NCI-H510A treated with DMSO at 0.1 percent for 48 hours (cell line): ENCODE measurements at regions not wholly inside any gene's neighbourhood (a gene's known extent, or its start where the extent isn't known, plus 50 kb on each side); places are given as distances from the start of the nearest gene placed in this dataset.
"Not testable (repeated sequence)": the region's sequence is repeated elsewhere in the genome, so short reads cannot be mapped to it uniquely, and the experiment has no call there.

Experiments used
- DNase-seq: peaks from one replicate; lab custom pipeline; 2025; lab: John Stamatoyannopoulos, UW

- DNase-seq = no peak
Observed at GRCh38 chr18:38801640-38802039, 1236.0 kb upstream of the CELF4 start.

DNA sequence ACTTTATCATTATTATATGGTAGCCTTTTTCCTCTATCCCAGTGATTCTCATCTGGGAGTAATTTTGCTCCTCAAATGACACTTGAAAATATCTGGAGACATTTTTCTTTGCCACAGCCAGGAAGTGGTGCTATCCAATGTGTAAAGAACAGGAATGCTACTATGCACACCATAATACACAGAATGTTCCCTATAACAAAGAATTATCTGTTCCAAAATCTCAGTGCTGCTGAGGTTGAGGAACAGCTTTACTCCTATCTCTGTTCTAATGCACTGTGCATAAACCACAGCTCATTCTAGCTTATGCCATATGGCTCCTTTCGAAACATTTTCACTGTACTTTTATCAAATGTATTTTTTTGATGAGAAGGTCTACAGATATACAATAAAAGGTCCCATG, 1231.2 kb upstream of the CELF4 start:
- DNase-seq = no peak

GRCh38 chr18:38792731-38793130, 1227.1 kb upstream of the CELF4 start:
- DNase-seq = no peak

DNA sequence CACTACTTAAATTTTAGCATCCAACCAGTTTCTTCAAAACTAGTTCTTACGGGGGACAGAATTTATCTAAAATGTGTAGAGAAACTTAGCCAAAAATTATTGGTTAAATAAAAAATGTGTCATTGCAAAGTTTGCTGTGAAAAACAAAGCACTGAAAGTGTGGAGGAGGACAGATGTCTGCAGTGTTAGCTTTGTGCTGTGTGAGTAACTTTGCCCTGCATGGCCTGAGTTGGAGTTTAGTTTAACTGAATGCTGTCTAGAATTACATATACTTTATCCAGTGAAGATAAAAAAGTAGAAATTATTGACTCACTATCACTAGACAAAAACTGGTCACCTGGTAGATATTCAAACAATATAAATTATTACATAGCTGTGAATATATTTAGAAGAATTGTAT, 1225.2 kb upstream of the CELF4 start:
- no peak for DNase-seq

DNA sequence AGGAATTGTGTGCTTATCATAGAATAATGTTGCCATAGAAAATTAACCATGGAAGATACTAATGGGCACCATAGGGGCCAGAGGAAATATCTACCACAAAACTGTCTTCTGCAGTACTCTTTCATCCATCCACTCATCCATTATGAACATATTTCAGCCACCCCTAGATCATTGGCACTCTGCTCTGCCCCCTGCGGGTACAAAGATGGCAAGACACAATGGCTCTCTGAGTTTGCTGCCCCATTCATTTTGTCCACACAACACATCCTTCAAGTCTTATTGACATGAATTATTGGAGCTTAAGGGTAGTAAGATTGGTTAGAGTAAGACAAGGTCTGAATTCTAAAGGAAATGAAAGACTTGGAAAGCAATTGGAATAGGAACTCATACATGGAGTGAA, 1224.7 kb upstream of the CELF4 start:
- no peak for DNase-seq

DNA sequence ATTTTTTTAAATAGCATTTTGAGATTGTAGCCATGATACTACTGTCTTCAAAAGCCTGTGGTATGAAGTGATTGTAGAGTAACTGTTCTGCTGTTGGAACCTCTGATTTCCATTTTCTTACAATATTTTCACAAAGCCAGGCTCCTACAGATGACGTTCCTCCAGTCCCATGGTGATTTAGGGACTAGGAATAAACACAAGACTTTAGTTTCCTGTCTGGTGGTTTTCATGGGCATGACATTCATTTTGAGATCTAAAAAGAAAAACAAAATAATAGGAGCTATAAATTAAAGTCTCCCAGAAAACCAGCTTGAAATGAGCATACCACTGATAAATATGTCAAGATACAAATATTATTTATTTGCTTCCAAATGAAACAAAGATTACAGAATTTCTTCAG, 1223.5 kb upstream of the CELF4 start:
- DNase-seq = no peak

DNA sequence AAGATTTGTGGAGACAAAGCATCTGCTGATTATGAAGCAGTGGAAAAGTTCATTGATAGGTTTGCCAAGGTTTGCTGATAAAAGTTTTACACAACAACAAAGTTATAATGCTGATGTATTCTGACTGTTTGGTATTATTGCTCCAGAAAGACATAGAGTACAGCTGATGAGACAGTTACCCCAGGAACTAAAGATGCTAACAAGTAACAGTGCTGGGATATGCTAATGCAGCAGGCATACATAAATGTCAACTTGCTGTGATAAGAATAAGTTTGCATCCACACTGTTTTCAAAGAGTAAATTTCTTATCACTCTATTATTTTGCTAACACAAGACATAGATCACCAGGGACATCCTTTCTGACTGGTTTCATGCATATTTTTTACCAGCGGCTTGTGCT, 1221.3 kb upstream of the CELF4 start:
- no peak for DNase-seq

- not testable (repeated sequence) for DNase-seq
Observed at GRCh38 chr18:38771620-38772019, 1206.0 kb upstream of the CELF4 start.

- no peak for DNase-seq
Observed at GRCh38 chr18:38768504-38768903, 1202.9 kb upstream of the CELF4 start.

DNA sequence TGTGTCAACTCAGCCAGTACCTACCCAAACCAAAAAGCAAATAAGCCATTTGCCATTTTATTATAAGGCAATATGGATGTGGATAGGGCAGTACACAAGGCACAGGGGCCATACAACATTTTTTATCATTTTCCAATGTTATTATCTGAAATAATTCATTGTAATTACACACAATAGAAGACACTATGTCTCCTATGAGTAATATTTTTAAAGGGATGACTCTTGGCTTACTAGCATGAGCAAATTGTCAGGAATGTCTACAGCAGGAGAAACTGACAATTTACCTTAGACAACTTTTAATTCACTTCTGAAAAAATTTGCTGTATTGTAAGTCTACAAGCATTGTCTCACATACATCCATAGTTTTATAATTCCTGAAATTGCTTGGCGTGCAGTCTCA, 1193.9 kb upstream of the CELF4 start:
- no peak for DNase-seq

- DNase-seq = peak; percentile 63
Observed at GRCh38 chr18:38756436-38756835, 1190.8 kb upstream of the CELF4 start.

- no peak for DNase-seq
Observed at GRCh38 chr18:38752430-38752829, 1186.8 kb upstream of the CELF4 start.

- no peak for DNase-seq
Observed at GRCh38 chr18:38751898-38752297, 1186.3 kb upstream of the CELF4 start.

DNA sequence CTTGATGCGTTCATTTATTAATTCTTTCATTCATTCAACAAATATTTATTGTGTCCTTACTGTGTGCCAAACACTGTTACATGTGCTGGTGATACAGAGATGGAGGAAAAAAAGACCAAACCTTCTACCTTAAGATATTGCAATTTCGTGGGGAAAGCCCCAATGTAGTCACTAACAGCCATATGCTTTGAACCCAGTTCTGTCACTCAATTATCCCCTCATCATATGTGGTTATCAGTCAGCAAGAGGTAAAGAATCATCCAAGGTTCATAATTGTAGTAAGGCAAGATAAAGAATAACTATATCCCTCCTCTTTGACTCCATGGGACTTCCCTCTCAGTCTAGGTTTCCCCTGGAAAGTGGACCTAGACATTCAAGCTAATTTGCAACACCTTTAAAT, 1185.6 kb upstream of the CELF4 start:
- DNase-seq = no peak

DNA sequence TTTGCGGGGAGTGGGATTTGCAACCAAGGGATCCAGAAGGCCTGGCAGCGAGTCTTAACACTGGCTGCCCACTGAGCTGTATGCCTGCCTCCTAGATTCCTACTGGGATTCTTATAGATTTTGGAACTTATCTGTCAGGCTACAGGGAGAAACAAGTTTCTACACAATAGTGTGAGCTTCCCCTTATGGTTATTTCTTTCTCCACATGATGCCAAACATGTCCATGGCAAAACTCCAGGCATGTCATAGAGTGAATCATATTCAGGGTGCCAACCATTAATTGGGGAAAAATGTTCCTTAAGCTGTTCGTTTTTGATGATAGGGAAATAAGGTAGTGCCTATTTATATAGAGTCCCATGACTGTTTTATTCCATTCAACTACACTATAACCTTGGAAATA, 1185.2 kb upstream of the CELF4 start:
- DNase-seq = no peak

DNA sequence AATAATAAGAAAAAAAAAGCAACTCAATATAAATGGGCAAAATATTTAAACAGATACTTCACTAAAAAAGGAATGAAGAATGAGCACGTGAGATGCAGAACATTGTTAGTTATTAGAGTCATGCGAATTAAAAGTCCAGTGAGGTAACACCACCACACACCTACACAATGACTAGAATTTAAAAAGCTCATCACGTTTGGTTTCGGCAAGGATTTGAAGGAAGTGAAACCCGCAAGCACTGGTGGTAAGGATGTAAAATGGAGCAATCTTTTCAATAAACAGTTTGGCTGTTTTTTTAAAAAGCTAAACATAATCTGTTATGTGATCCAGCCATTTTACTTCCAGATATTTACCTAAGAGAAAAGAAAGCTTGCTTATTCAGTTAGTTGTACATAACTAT, 1181.6 kb upstream of the CELF4 start:
- no peak for DNase-seq

- not testable (repeated sequence) for DNase-seq
Observed at GRCh38 chr18:38720181-38720580, 1154.6 kb upstream of the CELF4 start.

- DNase-seq = no peak
Observed at GRCh38 chr18:38718365-38718901, 1152.8 kb upstream of the CELF4 start.

- DNase-seq = no peak
Observed at GRCh38 chr18:38709122-38709521, 1143.5 kb upstream of the CELF4 start.

DNA sequence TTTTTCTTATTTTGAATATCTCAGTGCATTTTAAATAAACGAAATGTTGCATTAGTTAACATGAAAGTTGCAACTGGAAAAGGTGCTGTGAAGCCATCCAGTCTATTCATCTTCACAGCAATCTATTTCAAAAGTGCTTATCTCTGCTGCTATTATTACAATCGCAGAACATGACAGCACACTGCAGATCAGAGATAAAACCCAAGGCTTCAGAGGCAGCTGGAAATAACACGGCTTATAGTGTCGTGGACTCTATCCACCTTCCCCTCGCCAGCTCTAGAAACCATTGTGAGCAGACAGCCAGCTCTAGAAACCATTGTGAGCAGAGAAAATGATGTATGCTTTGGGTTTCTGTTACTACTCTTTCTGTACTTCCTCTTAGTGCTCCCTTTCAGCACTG, 1140.8 kb upstream of the CELF4 start:
- no peak for DNase-seq

DNA sequence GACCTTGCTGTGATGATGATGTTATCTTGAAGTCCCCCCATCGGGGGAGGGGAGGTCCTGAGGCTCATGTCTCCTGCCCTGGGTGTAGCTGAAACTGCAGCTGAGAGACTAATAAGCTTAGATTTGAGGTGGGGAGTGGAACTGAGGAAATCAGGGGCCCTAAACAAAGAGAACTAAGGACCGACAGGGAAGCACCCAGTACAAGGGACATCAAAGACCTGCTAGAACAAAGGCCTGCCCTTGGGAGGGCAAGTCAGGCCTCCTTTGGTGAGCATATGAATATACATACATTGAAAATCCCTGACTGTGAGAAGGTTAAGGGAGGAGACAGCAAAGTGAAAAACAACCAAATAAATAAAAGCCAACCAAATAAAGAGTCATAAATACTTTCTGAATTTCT, 1132.5 kb upstream of the CELF4 start:
- DNase-seq = no peak

DNA sequence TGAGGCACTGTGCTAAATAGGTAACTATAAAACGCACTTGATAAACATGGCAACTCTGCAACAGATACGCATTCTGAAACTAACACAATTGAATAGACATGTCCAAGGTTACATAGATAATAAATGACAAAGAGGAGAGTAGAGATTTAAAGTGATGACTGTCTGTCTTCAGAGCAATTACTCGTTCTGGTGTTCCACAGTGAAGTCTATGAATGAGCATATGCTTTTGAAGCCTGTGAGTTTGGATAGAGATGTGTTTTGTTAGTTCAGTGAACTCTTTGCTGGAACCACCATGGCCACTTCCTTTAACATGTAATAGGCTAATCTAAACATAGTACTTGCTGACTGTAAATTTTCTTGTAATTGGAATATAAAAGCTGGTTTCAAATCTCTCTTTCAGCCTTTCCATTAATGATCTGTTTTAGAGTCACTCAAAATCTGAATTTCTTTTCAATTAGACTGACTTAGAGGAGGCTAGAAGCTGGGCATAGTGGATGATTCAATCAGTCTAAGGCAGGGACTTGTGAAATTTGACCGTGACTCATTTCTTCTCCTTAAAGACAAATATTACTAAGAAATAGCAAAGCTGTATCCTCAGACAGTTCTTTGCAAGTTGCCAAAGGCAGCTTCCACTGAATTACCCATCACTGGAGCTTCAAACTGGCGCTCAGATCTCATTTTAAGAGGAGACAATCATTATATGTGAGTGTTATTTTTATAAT, 1130.1 kb upstream of the CELF4 start:
- no peak for DNase-seq

DNA sequence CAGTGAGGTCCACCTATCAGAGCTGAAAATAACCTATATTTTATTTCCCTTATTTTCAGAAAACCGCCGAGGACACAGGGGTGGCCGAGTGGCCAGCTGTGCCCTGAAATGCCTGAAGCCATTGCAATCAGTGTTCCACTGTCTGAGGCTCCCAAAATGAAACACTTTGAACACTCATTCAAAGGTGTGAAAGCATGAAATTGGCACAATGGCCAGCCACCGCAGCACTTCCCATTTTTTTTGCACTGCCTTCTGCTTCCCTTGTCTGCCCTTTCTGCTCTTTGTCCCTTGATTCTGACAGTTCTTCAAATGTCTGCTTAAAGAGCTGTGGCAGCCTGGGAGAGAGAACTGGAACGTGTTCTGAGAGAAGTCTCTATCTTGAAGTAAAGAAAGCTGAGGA, 1127.5 kb upstream of the CELF4 start:
- no peak for DNase-seq

DNA sequence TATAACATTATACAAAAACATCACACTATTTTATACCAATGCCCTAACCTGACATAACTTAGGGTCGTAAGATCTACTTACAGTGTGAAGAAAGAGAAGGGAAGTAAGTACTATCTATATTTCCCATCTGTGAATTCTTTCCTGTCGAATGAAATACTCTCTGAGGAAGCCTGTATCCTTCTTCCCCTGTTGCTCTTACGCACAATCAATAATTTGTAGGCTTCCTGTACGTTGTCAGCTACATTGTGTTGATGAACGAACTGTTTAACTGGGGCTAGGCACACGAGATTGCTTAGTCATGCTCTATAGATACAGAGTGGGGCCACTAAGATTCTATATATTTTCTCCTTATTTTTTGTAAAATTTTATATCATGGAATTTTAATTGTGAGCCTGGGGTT, 1125.0 kb upstream of the CELF4 start:
- no peak for DNase-seq
